ENCODE measurements at regions not wholly inside any gene's neighbourhood (a gene's known extent, or its start where the extent isn't known, plus 50 kb on each side); places are given as distances from the start of the nearest gene placed in this dataset.
A peak's percentile ranks its signal among the peaks of the same experiment; 100 is the strongest.

DNA sequence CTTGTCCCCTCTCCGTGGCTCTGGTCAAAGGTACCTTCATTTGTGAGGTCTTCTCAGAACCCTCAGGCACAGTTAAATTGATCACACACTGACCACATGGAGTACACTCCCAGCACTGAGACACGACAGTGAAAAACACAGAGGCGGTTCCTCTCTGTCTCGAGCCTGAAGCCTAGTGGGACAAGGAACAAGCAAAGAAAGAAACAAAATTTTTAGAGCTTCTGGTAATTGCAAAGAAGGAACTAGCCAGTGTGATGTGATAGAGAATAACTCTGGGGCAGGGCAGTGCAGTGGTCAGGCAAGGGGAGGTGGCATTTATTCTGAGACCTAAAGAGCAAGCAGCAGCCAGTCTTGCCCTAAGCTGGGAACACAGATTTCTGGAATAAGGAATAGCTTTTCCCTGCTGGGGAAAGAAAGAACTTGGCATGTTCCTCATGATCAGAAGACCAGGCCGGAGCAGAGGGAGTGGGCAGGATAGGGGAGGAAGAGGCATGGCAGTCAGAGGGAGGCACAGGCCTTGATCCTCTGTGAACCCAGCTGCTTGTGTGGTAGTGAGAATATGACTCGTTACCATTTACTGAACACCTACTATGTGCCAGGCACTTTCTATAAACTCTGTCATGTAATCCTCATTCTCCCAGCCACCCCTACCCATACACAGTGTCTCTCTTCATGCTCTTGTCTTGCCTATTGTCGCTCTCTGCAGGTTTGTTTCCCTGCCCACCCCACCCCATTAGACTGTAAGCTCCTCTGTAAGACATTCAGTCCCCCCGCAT lies 262.3 kb upstream of the HES1 start:
- DNase-seq = no peak
- no peaks in the 10 kb centered on the region for H3K36me3 Mint-ChIP-seq (ENCODE audit: low read depth)
- peaks cover 29% of the 10 kb centered on the region for H3K27me3 Mint-ChIP-seq
- peaks cover 29% of the 10 kb centered on the region for H3K4me1 Mint-ChIP-seq
- no peak overlapping the region for H3K4me3 Mint-ChIP-seq
- no peak overlapping the region for H3K27ac Mint-ChIP-seq
- no peak for ATAC-seq
- no peaks in the 10 kb centered on the region for H3K9me3 Mint-ChIP-seq

DNA sequence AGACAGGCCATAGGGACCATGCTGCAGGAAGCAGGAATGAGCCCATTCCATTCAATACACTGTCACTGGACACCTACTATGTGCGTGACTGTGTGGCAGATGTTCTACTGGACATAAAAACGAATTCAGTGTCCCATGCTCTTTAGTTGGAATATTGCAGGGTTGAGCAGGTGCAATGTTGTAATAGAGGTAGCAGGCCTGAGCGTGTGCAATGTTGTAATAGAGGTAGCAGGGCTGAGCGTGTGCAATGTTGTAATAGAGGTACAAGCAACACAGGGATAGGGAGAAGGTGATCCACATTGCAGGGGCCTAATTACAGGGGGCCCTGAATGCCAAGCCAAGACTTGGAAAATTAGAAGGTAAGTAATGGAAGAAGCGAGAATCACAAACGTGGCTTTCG lies 261.4 kb upstream of the HES1 start:
- no peaks in the 10 kb centered on the region for H3K36me3 Mint-ChIP-seq (ENCODE audit: low read depth)
- H3K4me1 Mint-ChIP-seq = peaks cover 30% of the 10 kb centered on the region
- H3K27me3 Mint-ChIP-seq = peaks cover 26% of the 10 kb centered on the region
- H3K27ac Mint-ChIP-seq = no peak overlapping the region
- no peak for ATAC-seq
- no peak for DNase-seq
- no peaks in the 10 kb centered on the region for H3K9me3 Mint-ChIP-seq
- no peak overlapping the region for H3K4me3 Mint-ChIP-seq

DNA sequence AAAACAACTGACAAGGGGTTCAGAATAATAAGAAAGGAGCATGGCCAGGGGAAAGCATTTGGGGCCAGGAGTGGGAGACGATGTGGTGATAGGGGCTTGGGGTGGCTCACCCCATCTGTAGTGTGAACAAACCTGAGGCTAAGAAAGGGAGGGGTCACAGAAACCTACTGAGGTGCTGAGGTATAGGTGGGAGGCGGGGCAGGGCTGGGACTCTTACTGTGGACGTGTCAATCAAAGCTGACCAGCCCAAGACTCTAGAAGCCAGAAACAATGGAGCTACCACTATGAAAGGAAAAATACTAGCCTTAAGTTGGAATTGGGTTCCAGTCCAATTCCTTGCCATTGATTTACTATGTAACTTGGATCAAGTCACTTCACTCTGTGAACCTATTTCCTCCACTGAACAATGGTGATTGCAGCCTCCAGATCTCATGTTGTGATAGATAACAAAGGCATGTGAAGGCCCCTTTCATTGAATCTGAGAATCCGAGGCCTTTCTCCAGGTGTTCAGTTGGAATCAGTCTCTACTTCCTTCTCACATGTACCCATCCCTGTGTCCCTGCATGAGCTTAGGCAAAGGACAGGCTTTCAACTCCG lies 260.9 kb upstream of the HES1 start:
- no peak for DNase-seq
- Mint-ChIP-seq H3K27me3 (peaks cover 24% of the 10 kb centered on the region), H3K36me3 (ENCODE audit: low read depth) (no peaks in the 10 kb centered on the region), H3K27ac (no peak overlapping the region), H3K9me3 (no peaks in the 10 kb centered on the region), H3K4me1 (peaks cover 31% of the 10 kb centered on the region), H3K4me3 (no peak overlapping the region)
- no peak for ATAC-seq

DNA sequence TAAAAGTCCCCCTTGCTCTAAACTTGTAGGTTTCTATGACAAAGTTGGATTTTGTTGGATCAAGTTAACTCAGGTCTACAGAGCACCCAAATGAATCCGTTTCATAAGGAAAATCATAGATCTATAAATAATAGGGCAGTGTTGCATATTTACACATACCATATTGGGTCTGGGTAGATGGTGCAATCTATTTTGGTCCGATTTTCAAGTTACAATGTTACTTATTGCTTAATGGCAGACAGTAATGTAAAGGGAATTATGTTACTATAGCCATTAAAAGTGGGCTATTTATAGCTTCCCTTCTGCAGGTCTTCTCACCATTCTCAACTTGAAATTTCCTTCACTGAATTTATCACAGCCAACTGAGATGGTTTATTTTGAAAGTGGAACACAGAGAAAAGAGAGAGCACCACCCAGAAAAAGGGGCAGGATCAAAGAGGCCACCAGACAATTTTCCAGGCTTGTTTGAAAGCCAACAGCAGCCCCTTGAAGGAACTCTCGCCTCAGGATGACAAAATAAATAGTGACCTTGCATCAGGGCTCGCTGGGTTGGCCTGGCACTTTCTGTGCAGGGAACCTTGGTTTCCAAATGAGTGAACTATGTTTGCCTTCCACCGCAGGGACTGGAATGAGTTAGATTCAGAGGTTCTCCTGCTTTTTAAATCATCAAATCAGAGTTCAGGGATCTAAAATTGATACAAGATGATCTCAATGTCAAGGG lies 260.2 kb upstream of the HES1 start:
- Mint-ChIP-seq H3K9me3 (no peaks in the 10 kb centered on the region), H3K4me1 (peaks cover 28% of the 10 kb centered on the region), H3K27ac (no peak overlapping the region), H3K27me3 (peaks cover 19% of the 10 kb centered on the region), H3K36me3 (ENCODE audit: low read depth) (no peaks in the 10 kb centered on the region), H3K4me3 (no peak overlapping the region)
- ATAC-seq (no peak), DNase-seq (no peak)

DNA sequence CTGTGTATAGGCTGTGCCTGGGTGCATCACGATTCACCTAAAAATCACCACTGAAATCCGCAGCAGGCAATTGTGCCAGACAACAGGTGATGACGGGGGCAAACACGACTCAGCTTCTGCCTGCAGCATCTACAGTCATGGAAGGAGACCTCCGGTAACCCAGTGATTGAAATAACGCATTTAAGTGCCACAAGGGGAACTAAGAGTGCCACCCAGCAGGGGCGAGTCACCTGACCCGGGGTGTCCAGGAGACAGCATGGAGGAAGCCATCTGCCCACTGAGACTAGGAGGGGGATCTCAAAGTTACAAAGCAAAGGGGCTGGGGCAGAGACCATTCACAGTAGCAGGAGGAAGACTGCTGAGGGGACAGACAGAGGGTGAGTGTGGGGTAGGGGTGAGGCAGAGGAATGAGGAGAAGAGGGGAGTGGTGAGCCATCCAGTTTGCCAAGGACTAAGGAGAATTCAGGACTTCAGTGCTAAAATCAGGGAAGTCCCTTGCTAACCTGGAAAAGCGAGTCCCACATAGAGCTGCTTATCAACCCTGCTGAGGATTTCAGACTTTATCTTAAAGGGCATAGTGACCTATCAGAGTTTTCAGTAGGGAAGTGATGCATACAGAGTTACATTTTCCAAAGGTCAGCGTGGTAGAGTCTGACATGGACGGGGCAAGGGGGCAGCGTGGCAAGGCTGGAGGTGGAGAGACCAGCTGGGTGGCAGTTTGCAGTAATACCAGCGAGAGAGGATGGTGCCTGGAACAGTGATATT lies 256.7 kb upstream of the HES1 start:
- peak; percentile 59 for ATAC-seq
- peak overlapping the region; percentile 64 for H3K27ac Mint-ChIP-seq
- peaks cover 18% of the 10 kb centered on the region for H3K27me3 Mint-ChIP-seq

DNA sequence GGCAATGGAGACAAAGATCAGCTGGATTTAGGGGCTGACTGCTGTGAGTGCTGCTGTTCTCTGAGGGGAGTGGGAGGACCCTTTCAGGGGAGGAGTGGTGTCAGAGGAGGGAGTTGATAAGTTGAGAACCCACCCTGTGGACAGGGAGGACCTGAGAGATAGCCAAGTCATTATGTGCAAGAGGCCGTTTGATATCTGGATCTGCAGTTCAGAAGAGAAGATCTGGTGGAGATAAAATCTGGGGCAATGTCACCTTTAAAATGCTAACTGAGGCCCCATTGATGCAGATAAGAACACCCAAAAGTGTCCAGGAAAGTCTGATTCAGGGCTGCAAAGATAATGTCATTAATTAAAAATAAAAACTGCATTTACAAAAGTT lies 256.1 kb upstream of the HES1 start:
- no peaks in the 10 kb centered on the region for H3K36me3 Mint-ChIP-seq (ENCODE audit: low read depth)

More for the DNA sequence above, 256.7 kb upstream of the HES1 start:
- DNase-seq = peak; percentile 16
- no peaks in the 10 kb centered on the region for H3K9me3 Mint-ChIP-seq
- no peaks in the 10 kb centered on the region for H3K36me3 Mint-ChIP-seq (ENCODE audit: low read depth)
- H3K4me1 Mint-ChIP-seq = peaks cover 19% of the 10 kb centered on the region
- H3K4me3 Mint-ChIP-seq = peak overlapping the region; percentile 23

DNA sequence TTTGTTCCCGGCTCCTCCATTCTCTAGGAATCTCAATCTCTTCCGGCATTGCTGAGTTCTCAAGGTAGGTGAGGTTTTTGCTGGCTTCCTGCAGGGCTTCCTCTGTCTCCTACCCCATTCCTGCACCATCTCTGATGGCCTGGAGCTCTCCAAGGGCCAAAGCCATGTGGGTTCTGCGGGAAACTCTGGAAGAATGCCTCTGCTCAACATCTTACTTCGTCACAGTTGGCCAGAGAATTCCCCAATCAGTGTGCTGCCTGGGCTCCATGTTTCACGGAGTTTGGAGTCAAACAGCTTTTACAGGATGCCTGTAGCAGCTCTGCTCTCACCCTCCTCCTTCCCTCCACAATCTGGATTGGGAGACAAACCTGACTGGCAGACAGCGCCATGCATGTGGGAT lies 253.9 kb upstream of the HES1 start:
- Mint-ChIP-seq H3K27me3 (peaks cover 11% of the 10 kb centered on the region), H3K27ac (no peak overlapping the region), H3K9me3 (no peaks in the 10 kb centered on the region), H3K4me1 (peaks cover 19% of the 10 kb centered on the region), H3K4me3 (no peak overlapping the region), H3K36me3 (ENCODE audit: low read depth) (no peaks in the 10 kb centered on the region)
- DNase-seq (no peak), ATAC-seq (no peak)

More for the DNA sequence above, 256.1 kb upstream of the HES1 start:
- H3K4me1 Mint-ChIP-seq = peaks cover 19% of the 10 kb centered on the region
- H3K27me3 Mint-ChIP-seq = peaks cover 17% of the 10 kb centered on the region
- peak overlapping the region; percentile 64 for H3K27ac Mint-ChIP-seq
- peak; percentile 39 for ATAC-seq
- no peaks in the 10 kb centered on the region for H3K9me3 Mint-ChIP-seq
- DNase-seq = no peak
- peak overlapping the region; percentile 23 for H3K4me3 Mint-ChIP-seq

DNA sequence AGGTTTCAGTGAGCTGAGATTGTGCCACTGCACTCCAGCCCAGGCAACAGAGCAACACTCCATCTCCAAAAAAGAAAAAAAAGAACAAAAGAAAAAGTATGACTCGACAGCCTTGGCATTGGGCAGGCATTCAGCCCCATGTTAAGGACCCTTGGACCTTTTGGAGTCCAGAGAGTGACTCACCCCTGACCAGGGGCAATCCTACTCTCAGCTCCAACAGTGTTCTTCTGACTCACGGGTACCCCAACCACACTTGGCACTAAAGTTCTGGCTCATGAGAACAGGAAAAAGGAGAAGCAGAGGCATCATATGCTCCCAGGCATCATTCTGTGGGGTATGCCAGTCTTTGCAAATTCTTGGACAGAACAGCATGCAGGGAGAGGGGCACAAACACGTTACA lies 252.4 kb upstream of the HES1 start:
- ATAC-seq (no peak), DNase-seq (no peak)
- Mint-ChIP-seq H3K27ac (peak overlapping the region; percentile 51), H3K4me3 (no peak overlapping the region), H3K27me3 (peaks cover 8% of the 10 kb centered on the region), H3K36me3 (ENCODE audit: low read depth) (no peaks in the 10 kb centered on the region), H3K4me1 (peaks cover 16% of the 10 kb centered on the region), H3K9me3 (no peaks in the 10 kb centered on the region)

DNA sequence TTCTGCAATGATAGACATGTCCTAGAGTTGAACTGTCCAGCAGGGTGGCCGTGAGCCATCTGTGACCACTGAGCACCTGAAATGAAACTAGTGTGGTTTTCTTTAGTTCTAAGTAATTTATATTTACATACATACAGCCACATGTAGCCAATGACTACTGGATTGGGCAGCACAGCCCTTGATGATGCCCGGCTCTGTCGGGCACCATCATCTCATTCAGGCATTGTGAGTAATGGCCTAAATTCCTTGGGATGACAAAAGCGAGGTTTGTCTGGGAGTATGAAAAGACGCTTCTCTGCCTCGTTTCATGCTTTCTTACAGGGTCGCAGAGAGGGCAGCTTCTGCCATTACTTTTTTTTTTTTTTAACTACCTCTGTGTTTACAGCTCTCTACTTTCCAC lies 251.9 kb upstream of the HES1 start:
- no peak for ATAC-seq
- Mint-ChIP-seq H3K9me3 (no peaks in the 10 kb centered on the region), H3K4me3 (no peak overlapping the region), H3K36me3 (ENCODE audit: low read depth) (no peaks in the 10 kb centered on the region), H3K4me1 (peaks cover 14% of the 10 kb centered on the region), H3K27me3 (peaks cover 8% of the 10 kb centered on the region), H3K27ac (no peak overlapping the region)
- no peak for DNase-seq

DNA sequence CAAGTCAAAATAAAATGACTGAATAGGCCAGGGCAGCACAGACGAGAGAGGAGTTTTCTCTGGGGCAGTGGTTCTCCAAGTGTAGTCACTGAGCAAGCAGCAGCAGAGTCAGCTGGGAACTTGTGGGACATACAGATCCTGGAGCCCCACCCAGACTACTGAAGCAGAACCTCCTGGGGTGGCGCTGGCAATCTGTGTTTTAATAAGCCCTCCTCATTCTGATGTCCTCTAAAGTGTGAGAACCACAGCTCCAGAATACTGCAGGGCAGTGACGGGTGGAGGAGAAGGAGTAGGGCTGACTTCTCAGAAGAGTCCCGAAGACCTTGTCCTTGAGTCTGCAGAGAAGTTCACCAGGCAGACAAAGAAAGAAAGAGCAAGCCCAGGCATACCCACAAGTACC lies 251.3 kb upstream of the HES1 start:
- ATAC-seq (no peak), DNase-seq (no peak)
- Mint-ChIP-seq H3K36me3 (ENCODE audit: low read depth) (no peaks in the 10 kb centered on the region), H3K27ac (no peak overlapping the region), H3K4me1 (peaks cover 8% of the 10 kb centered on the region), H3K27me3 (peaks cover 8% of the 10 kb centered on the region), H3K9me3 (no peaks in the 10 kb centered on the region), H3K4me3 (no peak overlapping the region)

DNA sequence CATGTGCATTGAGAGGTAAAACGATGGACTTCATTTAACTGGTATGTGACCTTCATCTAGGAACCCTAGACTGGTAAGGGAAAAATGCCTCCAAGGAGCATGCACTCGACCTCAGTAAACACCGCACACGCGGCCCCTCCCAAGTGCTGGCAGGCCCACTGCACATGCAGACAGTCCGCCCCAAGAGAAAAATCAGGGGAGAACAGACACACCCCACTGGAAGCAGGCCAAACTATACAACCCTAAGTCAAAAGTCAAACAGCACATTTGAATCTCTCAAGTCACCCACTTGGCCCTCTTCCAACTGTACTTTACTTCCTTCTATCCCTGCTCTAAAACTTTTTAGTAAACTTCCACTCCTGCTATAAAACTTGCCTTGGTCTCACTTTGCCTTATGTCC lies 250.1 kb upstream of the HES1 start:
- no peaks in the 10 kb centered on the region for H3K4me1 Mint-ChIP-seq
- no peak overlapping the region for H3K27ac Mint-ChIP-seq
- H3K4me3 Mint-ChIP-seq = no peak overlapping the region
- no peaks in the 10 kb centered on the region for H3K9me3 Mint-ChIP-seq
- H3K36me3 Mint-ChIP-seq (ENCODE audit: low read depth) = no peaks in the 10 kb centered on the region
- H3K27me3 Mint-ChIP-seq = peaks cover 8% of the 10 kb centered on the region
- DNase-seq (no peak), ATAC-seq (no peak)

DNA sequence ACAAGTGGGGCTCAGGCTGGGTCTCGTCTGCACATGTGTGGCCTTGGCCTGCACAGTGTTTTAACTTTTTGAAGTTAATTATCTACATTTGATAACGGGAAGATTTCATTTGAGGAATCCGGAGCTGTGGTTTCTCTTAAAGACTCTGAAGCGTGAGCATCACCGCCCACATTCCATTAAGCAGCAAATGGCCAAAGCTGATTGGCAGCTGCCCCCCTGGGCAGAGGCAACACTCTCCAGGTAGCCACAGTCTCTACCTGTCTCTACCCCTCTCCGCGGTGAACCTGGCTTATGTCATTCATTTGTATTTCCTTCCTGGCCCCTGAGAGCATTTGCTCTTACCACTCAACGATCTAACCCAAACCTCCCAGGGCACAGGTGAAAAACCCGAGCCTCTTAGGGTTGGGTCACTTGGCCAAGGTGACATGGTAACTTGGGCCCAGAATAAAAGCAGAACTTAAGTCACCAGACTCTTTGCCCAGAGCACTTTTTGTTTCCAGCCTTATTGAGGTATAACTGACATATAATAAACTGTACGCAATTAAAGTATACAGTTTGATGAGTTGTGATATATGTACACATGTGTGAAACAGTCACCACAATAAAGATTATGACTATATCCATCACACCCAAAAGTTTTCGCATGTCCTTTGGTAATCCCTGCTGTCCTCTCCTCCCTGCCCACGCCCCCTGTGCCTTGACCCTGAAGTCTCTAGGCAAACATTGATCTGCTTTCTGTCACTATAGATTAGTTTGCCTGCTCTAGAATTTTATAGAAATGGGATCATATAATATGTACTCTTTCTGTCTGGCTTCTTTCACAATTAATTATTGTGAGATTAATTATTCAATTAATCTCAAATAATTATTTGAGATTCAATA lies 245.7 kb upstream of the HES1 start:
- ATAC-seq (no peak), DNase-seq (no peak)
- no peak overlapping the region for H3K27ac Mint-ChIP-seq
- no peaks in the 10 kb centered on the region for H3K36me3 Mint-ChIP-seq (ENCODE audit: low read depth)
- H3K4me1 Mint-ChIP-seq = no peaks in the 10 kb centered on the region
- H3K27me3 Mint-ChIP-seq = no peaks in the 10 kb centered on the region
- H3K9me3 Mint-ChIP-seq = no peaks in the 10 kb centered on the region
- H3K4me3 Mint-ChIP-seq = no peak overlapping the region

DNA sequence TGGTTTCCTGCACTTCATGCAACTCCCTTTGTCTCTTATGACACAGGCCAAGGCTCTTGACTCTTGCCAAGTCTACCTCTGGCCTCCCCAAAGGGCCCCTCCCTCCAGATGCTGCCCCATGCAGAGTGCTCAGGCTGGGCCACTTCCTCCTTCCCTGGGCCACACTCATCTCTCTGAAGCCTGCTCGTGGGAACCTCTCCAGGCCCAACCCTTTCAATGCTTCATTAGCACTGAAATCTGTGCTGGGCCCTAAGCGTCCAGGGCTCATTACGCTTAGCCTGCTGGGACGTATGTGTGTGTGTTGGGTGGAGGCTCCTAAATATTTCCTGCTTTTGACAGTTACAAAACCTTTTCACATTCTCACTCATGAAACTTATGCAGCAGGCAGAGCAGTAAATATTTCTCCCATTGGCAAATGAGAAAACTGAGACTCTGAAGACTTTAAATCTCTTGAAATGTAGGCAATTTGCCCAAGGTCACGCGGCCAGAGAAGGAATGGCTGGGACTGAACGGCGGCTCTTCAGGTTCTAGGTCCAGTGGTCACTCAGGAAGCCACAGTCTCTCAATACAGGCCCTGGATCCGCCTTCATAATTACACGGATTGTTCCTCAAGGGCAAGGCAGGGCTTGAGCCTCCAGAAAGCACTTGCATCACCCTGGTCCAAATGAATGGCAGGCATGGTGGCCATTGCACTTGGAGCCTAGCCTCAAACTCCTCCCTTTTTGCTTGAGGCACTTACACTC lies 241.7 kb upstream of the HES1 start:
- Mint-ChIP-seq H3K4me1 (no peaks in the 10 kb centered on the region), H3K27ac (no peak overlapping the region), H3K9me3 (no peaks in the 10 kb centered on the region), H3K4me3 (no peak overlapping the region), H3K27me3 (no peaks in the 10 kb centered on the region), H3K36me3 (ENCODE audit: low read depth) (no peaks in the 10 kb centered on the region)
- ATAC-seq = no peak
- DNase-seq = no peak
